GM12892 (cell line): ENCODE measurements at regions not wholly inside any gene's neighbourhood (a gene's known extent, or its start where the extent isn't known, plus 50 kb on each side); places are given as distances from the start of the nearest gene placed in this dataset.

Source experiments
- POLR2A ChIP-seq: IDR thresholded peaks from 2 replicates; pipeline ENCODE4 v1.6.1; 2011; ENCODE audit warnings: low read depth, low read length, control low read depth
- POLR2AphosphoS5 ChIP-seq: IDR thresholded peaks from 2 replicates; pipeline ENCODE4 v1.6.1; 2011; ENCODE audit warnings: low read depth, low read length, control low read depth
- TAF1 ChIP-seq: IDR thresholded peaks from 2 replicates; pipeline ENCODE4 v1.6.1; 2011; ENCODE audit warnings: low read depth, mild to moderate bottlenecking, control low read depth, low read length, borderline replicate concordance

- TF ChIP-seq POLR2A (no peak), POLR2AphosphoS5 (no peak), TAF1 (no peak)
These were observed 305.4 kb upstream of the HS6ST1 start for GRCh38 chr2:128623776-128624761.
